Endothelial cell of umbilical vein (primary cell): ENCODE measurements at regions not wholly inside any gene's neighbourhood (a gene's known extent, or its start where the extent isn't known, plus 50 kb on each side); places are given as distances from the start of the nearest gene placed in this dataset.

ENCODE experiments used
- BruUV-seq: library from RNA; stranded (reverse); fragments of 400-500 nt; replicated peaks from 2 replicates; lab custom pipeline; 2021; lab: Mats Ljungman, UMichigan
- CTCF ChIA-PET: fragments of 300-600, 350-600 bp; sonication (Branson Sonifier 250); formaldehyde crosslinking; loops from one replicate; lab custom pipeline; 2021; ENCODE audit warnings: antibody characterized with exemption, inconsistent platforms; lab: Charles Lee
- POLR2A ChIA-PET: fragments of 300-600, 350-600 bp; sonication (Branson Sonifier 250); formaldehyde crosslinking; loops from one replicate; lab custom pipeline; 2021; ENCODE audit warnings: antibody characterized with exemption, inconsistent platforms; lab: Charles Lee
- DNase-seq: peaks from one replicate; pipeline ENCODE4 v3.0.0-alpha.2; 2011; ENCODE audit warnings: low read depth, low spot score
- FAIRE-seq: peaks from 2 replicates; lab custom pipeline; 2011; peaks lifted over from hg19 to GRCh38; lab: Jason Lieb, UNC
- H2AFZ ChIP-seq: 2 replicates; pipeline ENCODE4 v1.6.0; 2012; ENCODE audit warnings: low read depth, low read length, control low read depth, inconsistent platforms
- H3K27ac ChIP-seq: 2 replicates; pipeline ENCODE4 v1.5.1; 2011; ENCODE audit warnings: low read depth, mild to moderate bottlenecking, control low read depth, low read length, moderate library complexity; ENCODE audit not compliant: insufficient read depth
- H3K27me3 ChIP-seq, 2 experiments: 2 replicates each; pipeline versions ENCODE4 v1.6.0 to v1.6.1; 2011; ENCODE audit warnings: low read length in 2 of 2, mixed read lengths in 1 of 2; ENCODE audit not compliant: control insufficient read depth in 2 of 2, insufficient read depth in 2 of 2
- H3K36me3 ChIP-seq, 2 experiments: 2 replicates in 1 of 2; 3 replicates in 1 of 2; pipeline ENCODE4 v1.5.1; 2011; ENCODE audit warnings: low read length in 2 of 2, mild to moderate bottlenecking in 1 of 2, moderate library complexity in 1 of 2; ENCODE audit not compliant: control insufficient read depth in 2 of 2, insufficient read depth in 2 of 2; ENCODE audit errors: extremely low read depth in 1 of 2
- H3K4me1 ChIP-seq: 3 replicates; pipeline ENCODE4 v1.5.1; 2011; ENCODE audit warnings: mild to moderate bottlenecking, low read length; ENCODE audit not compliant: control insufficient read depth, insufficient read depth; ENCODE audit errors: extremely low read depth
- H3K4me2 ChIP-seq: 2 replicates; pipeline ENCODE4 v1.6.1; 2011; ENCODE audit warnings: low read length, control low read depth, mixed read lengths; ENCODE audit not compliant: insufficient read depth
- H3K4me3 ChIP-seq, 3 experiments: fragments of 200-600 bp in 1 of 3; sonication (generic), shearing (Covaris generic) in 1 of 3; replicated peaks in 1 of 3; 2 replicates each; pipeline ENCODE4 v1.5.1; 2011 to 2016; ENCODE audit warnings: control low read depth in 3 of 3, low read length in 3 of 3, mild to moderate bottlenecking in 2 of 3, inconsistent platforms in 1 of 3, low read depth in 1 of 3, moderate library complexity in 1 of 3; ENCODE audit not compliant: insufficient read depth in 1 of 3
- H3K79me2 ChIP-seq: 2 replicates; pipeline ENCODE4 v1.6.0; 2012; ENCODE audit warnings: low read length, inconsistent platforms; ENCODE audit not compliant: control insufficient read depth, insufficient read depth
- H3K9ac ChIP-seq: replicated peaks from 2 replicates; pipeline ENCODE3; 2011; ENCODE audit warnings: low read length, control low read depth; ENCODE audit not compliant: insufficient read depth; ENCODE audit errors: extremely low read depth
- H3K9me1 ChIP-seq: replicated peaks from 3 replicates; pipeline ENCODE4 v1.6.0; 2011; ENCODE audit warnings: mild to moderate bottlenecking, low read length; ENCODE audit not compliant: control insufficient read depth, insufficient read depth; ENCODE audit errors: extremely low read depth
- H3K9me3 ChIP-seq: replicated peaks from 2 replicates; pipeline ENCODE4 v1.5.1; 2012; ENCODE audit warnings: low read length, inconsistent platforms; ENCODE audit not compliant: control insufficient read depth, insufficient read depth
- H4K20me1 ChIP-seq: replicated peaks from 2 replicates; pipeline ENCODE3; 2011; ENCODE audit warnings: mild to moderate bottlenecking, low read length; ENCODE audit not compliant: control insufficient read depth, insufficient read depth; ENCODE audit errors: extremely low read depth
- CTCF ChIP-seq, 2 donors: IDR thresholded peaks; 1 replicate in 1 of 2; 2 replicates in 1 of 2; pipeline ENCODE4 v1.5.1; 2011; ENCODE audit warnings: low read length in 2 of 2, mild to moderate bottlenecking in 2 of 2, moderate library complexity in 2 of 2, control low read depth in 1 of 2, inconsistent platforms in 1 of 2, low read depth in 1 of 2; ENCODE audit not compliant: insufficient read depth in 1 of 2; ENCODE audit errors: extremely low read depth in 1 of 2
- EZH2 ChIP-seq: IDR thresholded peaks from 2 replicates; pipeline ENCODE4 v1.6.1; 2012; ENCODE audit warnings: borderline replicate concordance, low read depth, mild to moderate bottlenecking, moderate library complexity, low read length, inconsistent platforms; ENCODE audit not compliant: severe bottlenecking
- FOS ChIP-seq: IDR thresholded peaks from 2 replicates; pipeline ENCODE4 v1.6.1; 2011; ENCODE audit warnings: mild to moderate bottlenecking, low read length, moderate library complexity, borderline replicate concordance; ENCODE audit not compliant: insufficient read depth
- GATA2 ChIP-seq: IDR thresholded peaks from 2 replicates; pipeline ENCODE4 v1.7.0; 2011; ENCODE audit warnings: low read depth, mild to moderate bottlenecking, moderate library complexity, mixed read lengths, low read length; ENCODE audit not compliant: insufficient read length, insufficient read depth
- JUN ChIP-seq: IDR thresholded peaks from 2 replicates; pipeline ENCODE4 v1.6.1; 2011; ENCODE audit warnings: borderline replicate concordance, low read depth; ENCODE audit not compliant: insufficient read length, insufficient read depth
- MAX ChIP-seq: IDR thresholded peaks from 2 replicates; pipeline ENCODE4 v1.6.1; 2011; ENCODE audit not compliant: insufficient read depth, insufficient read length
- MYC ChIP-seq: IDR thresholded peaks from one replicate; pipeline ENCODE4 v1.6.1; 2011; ENCODE audit warnings: mild to moderate bottlenecking, low read depth, low read length
- POLR2A ChIP-seq: IDR thresholded peaks from 2 replicates; pipeline ENCODE4 v1.6.1; 2012; ENCODE audit warnings: low read depth, mild to moderate bottlenecking, control low read depth, low read length
- POLR2AphosphoS5 ChIP-seq: IDR thresholded peaks from 2 replicates; pipeline ENCODE4 v1.6.1; 2012; ENCODE audit warnings: low read depth, mild to moderate bottlenecking, control low read depth, low read length, moderate library complexity; ENCODE audit not compliant: insufficient read depth
- dilution Hi-C: fragments of 300-500 bp; cut with MboI; formaldehyde crosslinking; loops from one replicate; pipeline ENCODE4 v1.15.0; 2019; ENCODE audit warnings: low sequenced_read_pairs; ENCODE audit not compliant: extremely low pct_ligation_motif_present
- intact Hi-C: fragments of 100-400 bp; cut with micrococcal nuclease; formaldehyde crosslinking; loops from one replicate; pipeline ENCODE4 v1.10.0; 2022

- H3K79me2 ChIP-seq = no peaks in the 10 kb centered on the region
- no peaks in the 10 kb centered on the region for H3K4me1 ChIP-seq
- H2AFZ ChIP-seq = no peak overlapping the region
- H3K9me3 ChIP-seq = no peaks in the 10 kb centered on the region
- H3K27ac ChIP-seq = no peak overlapping the region
- TF ChIP-seq MAX (no peak), EZH2 (no peak), MYC (no peak), POLR2AphosphoS5 (no peak), FOS (no peak), GATA2 (no peak), POLR2A (no peak), CTCF (IDR thresholded peaks at IDR 0.05; ENCODE audit: extremely low read depth in 1 of 2, insufficient read depth in 1 of 2, low read depth in 1 of 2, low read length in 2 of 2) (no peak), JUN (no peak)
- ChIA-PET CTCF (interaction anchor here (1.1 kb wide), 1 partner anchor 8 kb away, joined by 3 read pairs; no protein-coding TSS in a partner anchor), POLR2A (no interaction called here)
- H3K9ac ChIP-seq = no peak overlapping the region
- H3K4me2 ChIP-seq = no peak overlapping the region
- intact Hi-C loops (no loop called here), dilution Hi-C loops (no loop called here)
- DNase-seq = no peak
- no peak overlapping the region for H3K4me3 ChIP-seq
- no peaks in the 10 kb centered on the region for H3K9me1 ChIP-seq
- BruUV-seq = no TSS peak
- no peaks in the 10 kb centered on the region for H3K27me3 ChIP-seq
- no peaks in the 10 kb centered on the region for H3K36me3 ChIP-seq
- FAIRE-seq = no peak
- no peaks in the 10 kb centered on the region for H4K20me1 ChIP-seq
Observed at GRCh38 chrX:69371159-69371558, 133.0 kb upstream of the NALF2 start.
